SK-N-SH treated with all-trans-retinoic acid at 6 μM for 48 hours (cell line): ENCODE measurements at regions not wholly inside any gene's neighbourhood (a gene's known extent, or its start where the extent isn't known, plus 50 kb on each side); places are given as distances from the start of the nearest gene placed in this dataset.

ENCODE experiments used
- ARNTL ChIP-seq: fragments of 450-650 bp; formaldehyde crosslinking; IDR thresholded peaks from 2 replicates; pipeline ENCODE4 v1.5.0; 2020; ENCODE audit warnings: low read depth, mild to moderate bottlenecking, moderate library complexity, borderline replicate concordance
- CREB5 ChIP-seq: fragments of 250-450 bp; sonication (Bioruptor Pico); IDR thresholded peaks from 2 replicates; pipeline ENCODE4 v1.5.1; 2020; ENCODE audit warnings: low read depth, mild to moderate bottlenecking, moderate library complexity
- CSDC2 ChIP-seq: fragments of 250-450 bp; sonication (Bioruptor Pico); IDR thresholded peaks from 2 replicates; pipeline ENCODE4 v1.5.0; 2020; ENCODE audit warnings: mild to moderate bottlenecking, moderate library complexity
- ISL1 ChIP-seq: fragments of 250-450 bp; sonication (Bioruptor Pico); IDR thresholded peaks from 2 replicates; pipeline ENCODE4 v2.1.2; 2022; ENCODE audit warnings: mild to moderate bottlenecking, moderate library complexity
- TSHZ2 ChIP-seq: fragments of 250-450 bp; sonication (Bioruptor Pico); IDR thresholded peaks from 2 replicates; pipeline ENCODE4 v1.5.0; 2020; ENCODE audit warnings: mild to moderate bottlenecking, moderate library complexity
- ZNF8 ChIP-seq: fragments of 450-650 bp; formaldehyde crosslinking; IDR thresholded peaks from 2 replicates; pipeline ENCODE4 v1.5.0; 2020; ENCODE audit warnings: mild to moderate bottlenecking, moderate library complexity

DNA sequence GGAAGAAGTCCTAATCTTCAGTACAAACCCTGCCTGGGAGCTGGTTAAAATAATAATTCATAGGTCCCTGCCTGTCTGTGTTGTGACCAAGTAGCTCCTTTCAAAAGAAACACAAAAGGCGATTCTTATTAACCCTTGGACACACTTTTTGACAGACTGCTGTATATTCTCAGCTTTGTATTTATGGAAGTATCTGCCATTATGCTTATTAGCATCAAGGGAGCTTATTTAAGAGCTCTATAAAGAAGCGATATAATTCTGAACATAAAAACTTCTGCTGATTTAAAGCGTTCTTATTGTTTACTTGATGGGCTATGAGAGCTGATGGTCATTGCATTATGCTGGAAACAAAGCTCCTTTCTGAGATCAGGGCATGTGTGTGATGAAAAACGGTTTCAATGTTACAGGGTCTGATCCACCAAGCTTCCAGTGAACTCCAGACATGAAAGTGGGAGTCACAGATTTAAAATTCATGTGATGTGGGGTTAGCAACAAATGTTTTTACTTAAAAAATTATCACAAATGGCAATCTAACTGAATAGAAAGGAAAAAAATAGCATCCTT is 181.8 kb upstream of the PDE10A start:
- no peak for TF ChIP-seq ISL1 (CRISPR knock-in tag)
- TF ChIP-seq CSDC2, result no peak
- no peak for TF ChIP-seq ARNTL (CRISPR knock-in tag)
- no peak for TF ChIP-seq CREB5 (CRISPR knock-in tag)
- no peak for TF ChIP-seq ZNF8 (CRISPR knock-in tag)
- TF ChIP-seq TSHZ2 (CRISPR knock-in tag), result no peak
